Fibroblast of lung (primary cell): ENCODE measurements at regions not wholly inside any gene's neighbourhood (a gene's known extent, or its start where the extent isn't known, plus 50 kb on each side); places are given as distances from the start of the nearest gene placed in this dataset.

Experiments used
- DNase-seq, 2 donors: peaks; one replicate each; pipeline versions ENCODE4 v3.0.0 to v3.0.0-alpha.2; 2010; ENCODE audit warnings: low read depth in 2 of 2
- H2AFZ ChIP-seq: 2 replicates; pipeline ENCODE4 v1.5.1; 2012; ENCODE audit warnings: low read length, control low read depth, inconsistent platforms
- H3K27ac ChIP-seq: 2 replicates; pipeline ENCODE4 v1.5.1; 2011; ENCODE audit warnings: low read length, control low read depth; ENCODE audit not compliant: insufficient read depth
- H3K27me3 ChIP-seq: 2 replicates; pipeline ENCODE4 v1.5.1; 2011; ENCODE audit warnings: mild to moderate bottlenecking, low read length; ENCODE audit not compliant: control insufficient read depth, insufficient read depth
- H3K36me3 ChIP-seq: 2 replicates; pipeline ENCODE4 v1.5.1; 2011; ENCODE audit warnings: low read length; ENCODE audit not compliant: control insufficient read depth, insufficient read depth
- H3K4me1 ChIP-seq: 2 replicates; pipeline ENCODE4 v1.5.1; 2011; ENCODE audit warnings: low read length; ENCODE audit not compliant: control insufficient read depth, insufficient read depth; ENCODE audit errors: extremely low read depth
- H3K4me2 ChIP-seq: 2 replicates; pipeline ENCODE4 v1.5.1; 2011; ENCODE audit warnings: low read length, control low read depth; ENCODE audit not compliant: insufficient read depth; ENCODE audit errors: extremely low read depth
- H3K4me3 ChIP-seq, 4 experiments: fragments of 200-600 bp in 1 of 4; sonication (generic) in 1 of 4; replicated peaks in 1 of 4; 2 replicates each; pipeline ENCODE4 v1.5.1; 2011 to 2016; ENCODE audit warnings: low read length in 4 of 4, low read depth in 3 of 4, mild to moderate bottlenecking in 3 of 4, control low read depth in 2 of 4, inconsistent platforms in 1 of 4, mixed read lengths in 1 of 4; ENCODE audit not compliant: insufficient read depth in 1 of 4; ENCODE audit errors: control extremely low read depth in 1 of 4
- H3K79me2 ChIP-seq: 2 replicates; pipeline ENCODE4 v1.5.1; 2012; ENCODE audit warnings: mild to moderate bottlenecking, low read length, inconsistent platforms; ENCODE audit not compliant: control insufficient read depth, insufficient read depth
- H3K9ac ChIP-seq: 2 replicates; pipeline ENCODE4 v1.5.1; 2011; ENCODE audit warnings: mild to moderate bottlenecking, low read length, control low read depth; ENCODE audit not compliant: insufficient read depth
- H3K9me3 ChIP-seq: 2 replicates; pipeline ENCODE4 v1.5.1; 2012; ENCODE audit warnings: low read depth, low read length; ENCODE audit not compliant: control insufficient read depth, insufficient read depth
- H4K20me1 ChIP-seq: 2 replicates; pipeline ENCODE4 v1.5.1; 2011; ENCODE audit warnings: low read length; ENCODE audit not compliant: control insufficient read depth, insufficient read depth; ENCODE audit errors: extremely low read depth
- EZH2 ChIP-seq: IDR thresholded peaks from 2 replicates; pipeline ENCODE4 v1.5.1; 2012; ENCODE audit warnings: low read length, control low read depth, mild to moderate bottlenecking; ENCODE audit errors: missing control alignments
- TF ChIP-seq, protein P1 (sequence below), 2 donors: IDR thresholded peaks in 1 of 2; conservative IDR thresholded peaks in 1 of 2; 1 replicate in 1 of 2; 2 replicates in 1 of 2; pipeline ENCODE4 v1.5.1; 2011 to 2012; ENCODE audit warnings: low read length in 2 of 2, control low read depth in 1 of 2, inconsistent platforms in 1 of 2, low read depth in 1 of 2, mild to moderate bottlenecking in 1 of 2

DNA sequence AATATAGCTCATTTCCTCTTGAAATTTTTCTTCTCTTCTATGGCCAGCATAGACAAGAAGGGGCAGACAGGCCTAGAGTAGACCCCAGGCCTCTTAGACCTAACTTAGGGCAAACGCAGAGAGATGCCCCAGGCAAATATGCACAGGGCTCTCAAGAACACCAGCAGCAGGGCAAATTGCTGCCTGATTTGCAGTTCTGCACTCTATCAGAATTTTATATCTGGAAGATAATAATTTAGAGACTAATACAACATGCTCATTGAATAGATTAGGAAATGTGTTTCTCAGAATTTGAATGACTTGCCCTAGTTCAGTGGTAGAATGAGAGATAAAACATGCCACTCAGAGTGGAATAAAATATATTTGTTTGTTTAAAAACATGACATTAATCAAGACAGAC lies 200.4 kb upstream of the ADGRL2 start:
- no peak for DNase-seq
- no peaks in the 10 kb centered on the region for H3K36me3 ChIP-seq
- no peak overlapping the region for H3K27ac ChIP-seq
- H3K9ac ChIP-seq, result no peak overlapping the region
- H3K4me3 ChIP-seq, result no peak overlapping the region
- no peaks in the 10 kb centered on the region for H3K79me2 ChIP-seq
- no peaks in the 10 kb centered on the region for H3K4me1 ChIP-seq
- no peak overlapping the region for H3K4me2 ChIP-seq
- TF ChIP-seq EZH2, result no peak
- TF ChIP-seq, protein P1, sequence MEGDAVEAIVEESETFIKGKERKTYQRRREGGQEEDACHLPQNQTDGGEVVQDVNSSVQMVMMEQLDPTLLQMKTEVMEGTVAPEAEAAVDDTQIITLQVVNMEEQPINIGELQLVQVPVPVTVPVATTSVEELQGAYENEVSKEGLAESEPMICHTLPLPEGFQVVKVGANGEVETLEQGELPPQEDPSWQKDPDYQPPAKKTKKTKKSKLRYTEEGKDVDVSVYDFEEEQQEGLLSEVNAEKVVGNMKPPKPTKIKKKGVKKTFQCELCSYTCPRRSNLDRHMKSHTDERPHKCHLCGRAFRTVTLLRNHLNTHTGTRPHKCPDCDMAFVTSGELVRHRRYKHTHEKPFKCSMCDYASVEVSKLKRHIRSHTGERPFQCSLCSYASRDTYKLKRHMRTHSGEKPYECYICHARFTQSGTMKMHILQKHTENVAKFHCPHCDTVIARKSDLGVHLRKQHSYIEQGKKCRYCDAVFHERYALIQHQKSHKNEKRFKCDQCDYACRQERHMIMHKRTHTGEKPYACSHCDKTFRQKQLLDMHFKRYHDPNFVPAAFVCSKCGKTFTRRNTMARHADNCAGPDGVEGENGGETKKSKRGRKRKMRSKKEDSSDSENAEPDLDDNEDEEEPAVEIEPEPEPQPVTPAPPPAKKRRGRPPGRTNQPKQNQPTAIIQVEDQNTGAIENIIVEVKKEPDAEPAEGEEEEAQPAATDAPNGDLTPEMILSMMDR (conservative IDR thresholded peaks at IDR 0.05 in 1 of 2, IDR thresholded peaks at IDR 0.05 in 1 of 2; ENCODE audit: low read depth in 1 of 2, low read length in 2 of 2), result no peak
- H4K20me1 ChIP-seq, result no peaks in the 10 kb centered on the region
- H3K9me3 ChIP-seq, result no peaks in the 10 kb centered on the region
- no peaks in the 10 kb centered on the region for H3K27me3 ChIP-seq
- H2AFZ ChIP-seq, result no peak overlapping the region

DNA sequence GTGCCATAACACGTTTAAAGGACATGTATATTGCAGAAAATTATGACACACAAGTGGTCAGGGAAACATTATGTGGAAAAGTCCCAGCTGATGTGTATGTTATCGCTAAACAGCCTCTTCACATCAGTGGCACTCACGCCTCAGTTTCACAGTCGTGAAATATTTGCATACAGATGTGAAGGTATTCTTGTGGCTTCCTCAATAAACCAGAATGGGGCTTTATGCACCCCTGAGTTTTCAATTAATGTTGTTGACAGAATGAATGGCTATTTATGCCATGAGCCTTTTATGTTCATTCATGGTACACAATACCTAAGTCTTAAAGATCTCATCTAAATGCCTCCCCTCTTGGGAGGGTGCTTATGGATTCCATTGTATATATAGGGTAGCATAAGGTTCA lies 202.1 kb upstream of the ADGRL2 start:
- Histone ChIP-seq H3K79me2 (no peaks in the 10 kb centered on the region), H3K4me2 (no peak overlapping the region), H3K9me3 (no peaks in the 10 kb centered on the region), H3K4me1 (no peaks in the 10 kb centered on the region), H3K36me3 (no peaks in the 10 kb centered on the region), H2AFZ (no peak overlapping the region), H3K27ac (no peak overlapping the region), H4K20me1 (no peaks in the 10 kb centered on the region), H3K9ac (no peak overlapping the region), H3K27me3 (no peaks in the 10 kb centered on the region), H3K4me3 (no peak overlapping the region)
- TF ChIP-seq, protein P1 (conservative IDR thresholded peaks at IDR 0.05 in 1 of 2, IDR thresholded peaks at IDR 0.05 in 1 of 2; ENCODE audit: low read depth in 1 of 2, low read length in 2 of 2), result no peak
- no peak for TF ChIP-seq EZH2
- DNase-seq, result no peak

DNA sequence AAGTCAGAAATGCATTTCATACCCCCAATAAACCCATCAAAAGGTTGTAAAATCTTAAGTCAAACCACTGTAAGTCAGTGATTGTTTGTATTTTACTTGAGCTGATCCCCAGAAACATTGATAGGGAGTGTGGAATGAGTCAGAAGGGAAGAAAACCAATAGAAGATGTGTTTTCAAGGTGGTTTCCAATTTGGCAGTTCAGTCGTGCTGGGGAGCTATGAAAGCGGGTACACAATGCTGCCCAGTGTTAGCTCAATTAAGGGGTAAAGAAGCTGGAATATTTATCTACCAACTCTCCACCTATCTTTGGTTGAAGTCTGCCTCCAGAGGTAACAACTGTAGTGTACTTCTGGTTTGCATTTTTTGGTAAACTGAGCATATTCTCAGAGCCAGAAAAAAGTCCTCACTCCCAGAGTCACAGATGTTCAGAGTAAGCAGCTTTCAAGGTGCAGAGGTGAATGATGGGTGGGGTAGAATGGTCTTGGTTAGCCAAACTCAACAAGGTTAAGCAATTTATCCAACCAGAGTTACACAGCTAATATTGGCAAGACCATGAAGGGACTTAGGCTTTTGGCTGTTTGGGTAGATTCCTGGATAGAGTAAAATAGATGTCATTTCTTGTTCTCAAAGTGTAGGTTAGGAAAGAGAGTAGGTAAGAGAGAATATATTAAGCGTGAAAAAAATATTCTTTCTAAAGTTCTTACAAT lies 202.9 kb upstream of the ADGRL2 start:
- H3K4me2 ChIP-seq, result no peak overlapping the region
- H3K9me3 ChIP-seq, result no peaks in the 10 kb centered on the region
- no peak overlapping the region for H3K9ac ChIP-seq
- no peaks in the 10 kb centered on the region for H3K79me2 ChIP-seq
- no peaks in the 10 kb centered on the region for H3K4me1 ChIP-seq
- no peak for DNase-seq
- H2AFZ ChIP-seq, result no peak overlapping the region
- no peak overlapping the region for H3K27ac ChIP-seq
- no peak overlapping the region for H3K4me3 ChIP-seq
- no peak for TF ChIP-seq EZH2
- TF ChIP-seq, protein P1 (conservative IDR thresholded peaks at IDR 0.05 in 1 of 2, IDR thresholded peaks at IDR 0.05 in 1 of 2; ENCODE audit: low read depth in 1 of 2, low read length in 2 of 2), result no peak
- no peaks in the 10 kb centered on the region for H3K36me3 ChIP-seq
- no peaks in the 10 kb centered on the region for H4K20me1 ChIP-seq
- no peaks in the 10 kb centered on the region for H3K27me3 ChIP-seq
